Activated CD4-positive, alpha-beta T cell treated with anti-CD3 and anti-CD28 coated beads, Interleukin-2, amount 50 U/mL, for 48 hours (primary cell): ENCODE measurements at regions not wholly inside any gene's neighbourhood (a gene's known extent, or its start where the extent isn't known, plus 50 kb on each side); places are given as distances from the start of the nearest gene placed in this dataset.
"Not testable (repeated sequence)": the region's sequence is repeated elsewhere in the genome, so short reads cannot be mapped to it uniquely, and the experiment has no call there.

Experiments used
- DNase-seq, 2 experiments: peaks; one replicate each; pipeline ENCODE4 v3.0.0-alpha.2; 2020

GRCh38 chr4:154164931-154165839, 326.4 kb downstream of the DCHS2 start:
- peak; percentile 22 to 40 for DNase-seq

GRCh38 chr4:154160519-154161301, 330.9 kb downstream of the DCHS2 start:
- no peak for DNase-seq

DNA sequence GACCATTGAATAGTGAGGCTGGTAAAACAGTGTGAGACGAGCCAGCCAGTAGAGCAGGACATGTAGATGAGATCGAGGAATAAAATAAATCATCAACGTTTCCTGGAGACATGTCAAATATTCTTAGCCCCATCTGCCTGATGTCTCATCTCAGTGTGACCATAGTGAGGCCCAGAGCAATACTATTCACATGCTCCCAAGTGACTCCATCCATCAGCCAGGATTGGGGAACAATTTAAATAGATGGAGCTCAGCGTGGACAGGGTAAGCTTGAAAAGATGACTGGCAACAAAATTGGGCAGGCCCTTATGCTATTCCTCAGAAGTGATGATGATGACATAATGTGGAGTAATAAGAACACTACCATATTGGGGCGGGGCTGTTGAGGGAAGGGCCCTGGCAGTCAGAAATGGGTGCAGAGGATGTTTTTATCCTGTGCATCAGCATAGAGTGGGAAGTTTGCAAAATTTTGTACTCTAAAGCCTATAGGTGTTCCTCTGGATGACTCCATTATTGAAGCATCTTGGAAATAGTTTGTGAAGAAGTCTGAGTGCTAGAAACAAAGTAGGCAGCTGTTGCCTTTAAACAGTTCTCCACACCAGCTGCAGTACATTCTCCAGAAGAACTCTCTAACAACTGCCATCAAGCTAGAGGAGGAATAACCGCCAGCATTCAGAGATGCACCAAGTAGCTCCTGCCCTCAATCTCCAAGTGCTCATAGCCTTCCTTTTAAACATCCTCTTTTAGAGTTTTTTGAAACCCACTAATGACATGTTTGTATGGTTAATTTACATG, 333.0 kb downstream of the DCHS2 start:
- no peak for DNase-seq

DNA sequence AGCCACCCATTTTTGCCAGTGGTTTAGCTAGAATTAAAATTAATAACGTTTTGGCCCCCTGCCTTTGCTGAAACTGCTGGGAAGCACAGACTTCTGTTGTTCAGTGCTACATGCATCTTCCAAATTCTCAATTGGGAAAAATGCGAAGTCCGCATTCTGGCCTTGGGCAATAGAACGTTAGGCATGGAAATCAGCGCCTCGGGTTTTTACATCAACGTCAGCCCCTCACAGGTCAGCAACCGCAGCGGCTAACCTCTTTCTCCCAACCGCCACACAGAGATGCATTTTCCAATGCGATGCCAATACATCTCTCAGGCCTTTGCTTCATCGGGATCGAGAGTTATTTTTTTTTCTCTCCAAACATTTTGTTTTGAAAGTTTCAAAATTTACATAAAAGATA, 339.1 kb downstream of the DCHS2 start:
- DNase-seq, result no peak

GRCh38 chr4:154149236-154149635, 342.4 kb downstream of the DCHS2 start:
- not testable (repeated sequence) for DNase-seq

- no peak for DNase-seq
Measured at GRCh38 chr4:154143720-154144119, 347.9 kb downstream of the DCHS2 start.

DNA sequence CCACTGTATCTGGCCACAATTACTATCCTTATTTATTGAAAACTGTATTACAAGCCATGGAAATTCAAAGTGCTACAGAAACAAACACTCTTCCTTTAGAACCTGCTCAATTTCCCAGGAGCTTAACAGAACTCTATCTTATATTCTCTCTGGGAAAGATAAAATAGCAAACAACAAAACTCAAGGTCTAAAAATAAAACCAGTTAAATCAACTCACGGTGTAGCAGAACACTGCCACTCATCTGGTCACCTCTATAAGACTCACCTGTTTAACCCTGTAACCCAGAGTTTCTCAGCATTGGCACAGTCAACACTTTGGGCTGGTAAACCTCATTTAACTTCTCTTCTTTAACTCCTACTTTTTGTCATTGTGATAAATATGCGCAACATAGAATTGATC, 348.9 kb downstream of the DCHS2 start:
- DNase-seq, result no peak

DNA sequence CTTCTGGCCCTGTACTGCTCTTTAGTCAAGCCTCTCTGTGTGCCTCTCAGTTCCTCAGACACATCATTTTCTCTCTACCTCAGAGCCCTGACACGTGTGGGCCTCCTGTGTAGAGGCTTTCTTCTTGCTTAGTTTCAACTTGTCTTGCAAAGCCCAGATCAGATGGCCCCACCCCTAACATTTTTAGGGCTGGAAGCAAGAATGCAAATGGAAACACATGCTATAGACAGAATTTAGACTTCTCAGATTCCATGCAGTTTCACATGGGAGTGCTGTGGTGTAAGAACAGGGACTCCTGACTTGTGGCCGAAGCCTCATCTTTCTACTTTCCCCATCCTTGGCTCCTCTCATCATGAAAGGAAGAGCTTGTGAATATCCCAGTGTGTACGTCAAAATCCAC, 350.7 kb downstream of the DCHS2 start:
- no peak for DNase-seq

- no peak for DNase-seq
Measured at GRCh38 chr4:154137320-154137905, 348.5 kb upstream of the SFRP2 start.

DNA sequence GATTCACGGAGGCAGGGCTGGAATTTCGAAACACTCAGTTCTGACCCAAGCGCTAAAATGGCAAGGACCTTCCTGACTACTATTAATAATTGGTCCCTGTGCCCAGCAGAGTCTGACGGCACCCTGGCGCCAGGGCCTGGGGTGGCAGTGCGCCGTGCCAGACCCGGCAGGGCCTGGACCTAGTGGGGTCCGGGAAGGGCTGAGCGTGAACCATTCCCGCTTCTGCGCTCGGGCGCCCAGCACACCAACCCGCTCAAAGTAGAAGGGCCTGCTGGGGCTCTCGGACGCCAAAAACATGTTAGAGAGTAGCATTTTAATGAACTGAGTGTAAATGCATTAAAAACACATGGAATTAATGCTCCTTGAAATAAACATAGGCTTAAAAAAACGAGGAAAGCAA, 346.7 kb upstream of the SFRP2 start:
- DNase-seq, result no peak

DNA sequence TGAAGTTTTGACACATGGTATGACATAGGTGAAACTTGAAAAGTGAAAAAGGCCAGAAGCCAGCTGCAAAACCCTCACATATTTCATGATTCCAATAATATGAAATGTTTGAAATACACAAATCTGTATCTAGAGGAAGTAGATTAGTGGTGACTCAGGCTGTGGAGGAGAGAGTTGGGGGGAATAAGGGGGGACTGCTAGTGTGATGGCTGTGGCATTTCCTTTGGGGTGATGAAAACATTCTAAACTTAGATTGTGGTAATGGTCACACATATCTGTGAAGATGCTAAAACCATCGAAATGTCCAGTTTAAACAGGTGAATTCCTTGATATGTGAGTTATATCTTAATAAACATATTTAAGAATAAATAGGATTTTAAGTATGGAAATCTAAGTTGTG, 343.5 kb upstream of the SFRP2 start:
- no peak for DNase-seq

DNA sequence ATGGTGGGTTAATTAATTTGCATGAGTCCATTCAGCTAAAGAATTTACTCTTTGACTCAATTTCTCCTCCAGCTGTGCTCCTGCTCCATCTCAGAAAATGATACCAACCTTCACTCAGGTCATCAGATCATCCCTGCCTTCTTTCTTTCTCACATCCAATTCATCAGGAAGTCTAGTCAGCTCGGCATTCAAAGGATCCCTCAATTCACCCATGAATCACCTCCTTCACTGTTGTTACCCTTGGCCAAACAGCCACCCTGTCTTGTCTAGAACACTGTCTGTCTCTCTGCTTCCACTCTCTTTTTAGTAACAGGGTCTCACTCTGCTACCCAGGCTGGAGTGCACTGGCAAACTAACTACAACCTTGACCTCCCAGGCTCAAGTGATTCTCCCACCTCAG, 337.4 kb upstream of the SFRP2 start:
- no peak for DNase-seq

DNA sequence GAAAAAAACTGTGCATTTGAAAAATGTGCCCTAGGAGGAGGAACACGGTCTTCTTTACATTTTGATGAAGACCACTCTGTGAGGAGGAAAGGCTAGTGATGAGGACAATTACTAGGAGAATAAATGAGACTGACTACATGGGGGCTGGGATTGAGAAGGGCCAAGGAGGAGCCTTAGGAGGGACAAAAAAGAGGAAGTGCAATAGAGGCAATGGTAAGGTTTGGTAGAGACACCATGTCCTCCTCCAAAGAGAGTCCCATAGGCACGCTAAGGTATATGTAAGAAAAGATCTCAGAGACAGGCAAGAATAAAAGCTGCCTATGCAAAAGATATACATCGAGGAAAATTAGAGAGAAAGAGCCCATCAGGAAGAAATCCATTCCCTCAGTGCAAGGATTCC, 336.5 kb upstream of the SFRP2 start:
- no peak for DNase-seq

DNA sequence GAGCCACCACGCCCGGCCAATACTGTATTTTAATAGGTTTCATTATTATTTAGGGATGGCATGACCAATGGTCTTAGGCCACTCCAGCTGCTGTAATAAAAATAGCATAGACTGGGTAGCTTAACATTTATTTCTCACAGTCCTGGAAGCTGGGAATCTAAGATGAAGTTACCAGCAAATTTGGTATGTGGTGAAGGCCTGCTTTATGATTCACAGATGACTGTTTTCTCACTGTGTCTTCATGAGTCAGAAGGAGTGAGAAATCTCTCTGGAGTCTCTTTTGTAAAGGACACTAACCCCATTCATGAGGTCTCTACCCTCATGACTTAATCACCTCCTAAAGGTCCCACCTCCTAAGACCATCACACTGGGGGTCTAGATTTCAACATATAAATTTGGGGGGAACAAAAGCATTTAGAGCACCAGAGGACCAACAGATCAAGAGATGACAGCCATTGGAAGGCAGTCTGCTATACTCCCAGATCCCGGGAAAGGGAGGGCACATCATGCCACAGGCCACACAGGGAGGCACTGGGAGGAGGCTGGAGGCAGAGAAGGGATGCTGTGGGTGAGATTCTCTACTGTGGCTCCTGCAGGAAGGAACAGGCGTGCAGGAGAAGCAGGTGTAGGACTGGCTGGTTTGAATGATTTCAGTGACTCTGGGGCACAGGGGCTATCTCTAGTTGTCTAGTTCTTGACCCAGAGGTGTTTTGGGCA, 335.8 kb upstream of the SFRP2 start:
- no peak for DNase-seq

GRCh38 chr4:154123897-154124296, 335.0 kb upstream of the SFRP2 start:
- DNase-seq, result no peak

- no peak for DNase-seq
Measured at GRCh38 chr4:154120690-154121345, 331.9 kb upstream of the SFRP2 start.

DNA sequence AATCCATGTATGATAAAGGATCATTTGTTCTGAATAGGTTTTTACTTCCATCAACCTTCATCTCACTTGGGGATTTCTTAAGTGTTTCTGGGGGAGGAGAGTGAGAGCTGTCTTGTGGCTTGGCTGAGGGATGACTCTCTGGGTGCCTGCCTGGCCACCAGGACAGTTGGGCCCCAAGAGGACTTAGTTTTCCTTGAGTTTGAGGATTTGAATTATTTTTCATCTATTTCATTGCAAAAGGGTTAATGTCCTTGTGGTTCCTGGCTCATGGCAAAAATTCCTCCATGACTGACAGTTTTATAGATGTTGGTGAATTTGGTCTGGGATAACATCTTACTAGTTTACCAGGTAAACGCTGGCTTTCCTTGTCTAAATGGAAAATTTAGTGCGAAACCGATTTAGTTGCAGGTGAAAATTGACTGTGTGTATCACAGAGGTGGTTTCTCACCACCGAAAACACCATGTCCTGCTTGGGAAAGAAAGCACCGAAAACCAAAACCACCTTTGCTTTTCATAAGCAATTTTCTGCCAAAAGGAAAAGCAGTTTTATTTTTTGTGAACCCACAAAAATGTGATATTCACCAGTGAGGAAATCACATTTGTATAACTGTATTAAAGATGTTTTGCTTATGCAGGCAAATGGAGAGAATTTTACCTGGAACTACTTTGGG, 331.3 kb upstream of the SFRP2 start:
- DNase-seq, result no peak

GRCh38 chr4:154119317-154119716, 330.4 kb upstream of the SFRP2 start:
- no peak for DNase-seq

- not testable (repeated sequence) for DNase-seq
Measured at GRCh38 chr4:154117726-154118125, 328.8 kb upstream of the SFRP2 start.

GRCh38 chr4:154107337-154107736, 318.5 kb upstream of the SFRP2 start:
- DNase-seq, result no peak

GRCh38 chr4:154088741-154089140, 299.9 kb upstream of the SFRP2 start:
- no peak for DNase-seq
